ENCODE measurements at regions not wholly inside any gene's neighbourhood (a gene's known extent, or its start where the extent isn't known, plus 50 kb on each side); places are given as distances from the start of the nearest gene placed in this dataset.

DNA sequence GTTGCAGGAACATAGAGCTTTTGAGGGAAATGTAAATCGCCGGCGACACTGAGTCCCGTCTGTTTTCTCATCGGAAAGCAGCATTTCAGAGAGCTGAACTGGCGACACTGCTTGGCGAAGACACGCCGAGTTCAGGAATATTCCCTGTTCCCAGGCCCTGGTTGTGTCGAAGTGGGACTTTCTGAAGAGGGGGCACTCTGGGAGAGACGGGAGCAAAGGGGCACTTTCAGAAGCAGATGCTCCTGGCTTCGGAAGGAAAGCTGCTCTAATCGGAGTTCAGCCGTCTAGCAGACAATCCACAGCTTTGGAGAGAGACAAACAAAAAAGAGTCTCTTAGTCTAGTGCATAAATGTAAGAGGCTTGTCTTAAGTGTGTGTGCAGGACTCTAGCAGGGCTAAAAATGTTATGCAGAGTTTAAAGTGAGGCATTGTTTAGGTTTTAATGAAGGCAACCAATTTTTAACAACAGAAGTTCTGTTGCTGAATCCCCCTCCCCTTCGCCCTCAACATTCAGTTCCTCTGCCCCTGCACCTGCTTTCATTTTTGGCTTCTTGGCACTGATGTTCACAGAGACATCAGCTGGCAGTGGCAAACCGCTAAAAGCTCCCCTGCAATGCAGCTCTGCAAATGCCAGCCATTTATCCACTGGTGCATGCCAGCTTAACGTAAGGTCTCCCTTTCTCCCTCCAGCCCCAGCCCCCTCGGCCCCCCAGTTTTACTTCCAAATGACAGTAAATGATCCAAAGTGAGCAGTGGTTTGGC, 289.5 kb upstream of the MPDZ start:
- H3K27me3 ChIP-seq (ENCODE audit: insufficient read depth, low read depth), result no peaks in the 10 kb centered on the region
- no peak overlapping the region for H2AFZ ChIP-seq (ENCODE audit: low read depth)
- no peaks in the 10 kb centered on the region for H3K4me1 ChIP-seq (ENCODE audit: low read depth, poor library complexity, severe bottlenecking)
- TF ChIP-seq, protein P1, sequence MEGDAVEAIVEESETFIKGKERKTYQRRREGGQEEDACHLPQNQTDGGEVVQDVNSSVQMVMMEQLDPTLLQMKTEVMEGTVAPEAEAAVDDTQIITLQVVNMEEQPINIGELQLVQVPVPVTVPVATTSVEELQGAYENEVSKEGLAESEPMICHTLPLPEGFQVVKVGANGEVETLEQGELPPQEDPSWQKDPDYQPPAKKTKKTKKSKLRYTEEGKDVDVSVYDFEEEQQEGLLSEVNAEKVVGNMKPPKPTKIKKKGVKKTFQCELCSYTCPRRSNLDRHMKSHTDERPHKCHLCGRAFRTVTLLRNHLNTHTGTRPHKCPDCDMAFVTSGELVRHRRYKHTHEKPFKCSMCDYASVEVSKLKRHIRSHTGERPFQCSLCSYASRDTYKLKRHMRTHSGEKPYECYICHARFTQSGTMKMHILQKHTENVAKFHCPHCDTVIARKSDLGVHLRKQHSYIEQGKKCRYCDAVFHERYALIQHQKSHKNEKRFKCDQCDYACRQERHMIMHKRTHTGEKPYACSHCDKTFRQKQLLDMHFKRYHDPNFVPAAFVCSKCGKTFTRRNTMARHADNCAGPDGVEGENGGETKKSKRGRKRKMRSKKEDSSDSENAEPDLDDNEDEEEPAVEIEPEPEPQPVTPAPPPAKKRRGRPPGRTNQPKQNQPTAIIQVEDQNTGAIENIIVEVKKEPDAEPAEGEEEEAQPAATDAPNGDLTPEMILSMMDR (conservative IDR thresholded peaks at IDR 0.05; ENCODE audit: low read depth, low read length), result no peak
- no peak overlapping the region for H3K4me3 ChIP-seq (IDR thresholded peaks at IDR 0.05; ENCODE audit: insufficient read depth, low read depth, low read length)
- no peak overlapping the region for H3K9ac ChIP-seq
- H4K20me1 ChIP-seq (ENCODE audit: insufficient read depth), result no peaks in the 10 kb centered on the region
- no peak overlapping the region for H3K27ac ChIP-seq
- no peaks in the 10 kb centered on the region for H3K79me2 ChIP-seq (ENCODE audit: insufficient read depth, low read depth)
- H3K36me3 ChIP-seq (ENCODE audit: insufficient read depth), result no peaks in the 10 kb centered on the region
- H3K4me2 ChIP-seq, result no peak overlapping the region

DNA sequence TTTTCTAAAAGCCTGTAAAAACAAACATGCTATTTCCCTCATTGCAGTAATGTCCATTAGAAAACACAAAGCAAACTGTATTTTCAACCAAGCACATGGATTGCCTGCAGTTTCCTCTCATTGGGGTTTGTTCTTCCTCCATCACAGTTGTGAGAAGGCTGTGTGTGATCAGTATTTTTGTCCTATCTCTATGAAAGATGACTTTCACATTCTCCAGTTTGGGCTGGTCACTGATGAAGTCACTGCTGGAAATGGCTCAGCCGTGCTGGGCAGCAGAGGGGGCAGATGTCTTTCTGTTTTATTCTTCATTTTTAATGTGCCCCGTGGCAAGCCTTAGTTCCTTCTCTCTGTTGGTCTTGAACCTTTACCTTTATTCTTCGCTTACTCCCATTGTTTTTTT, 288.9 kb upstream of the MPDZ start:
- no peaks in the 10 kb centered on the region for H3K36me3 ChIP-seq (ENCODE audit: insufficient read depth)
- no peak overlapping the region for H3K27ac ChIP-seq
- no peaks in the 10 kb centered on the region for H3K79me2 ChIP-seq (ENCODE audit: insufficient read depth, low read depth)
- TF ChIP-seq, protein P1 (conservative IDR thresholded peaks at IDR 0.05; ENCODE audit: low read depth, low read length), result no peak
- no peaks in the 10 kb centered on the region for H3K4me1 ChIP-seq (ENCODE audit: low read depth, poor library complexity, severe bottlenecking)
- H2AFZ ChIP-seq (ENCODE audit: low read depth), result no peak overlapping the region
- H4K20me1 ChIP-seq (ENCODE audit: insufficient read depth), result no peaks in the 10 kb centered on the region
- H3K4me3 ChIP-seq (IDR thresholded peaks at IDR 0.05; ENCODE audit: insufficient read depth, low read depth, low read length), result no peak overlapping the region
- H3K4me2 ChIP-seq, result no peak overlapping the region
- H3K9ac ChIP-seq, result no peak overlapping the region
- H3K27me3 ChIP-seq (ENCODE audit: insufficient read depth, low read depth), result no peaks in the 10 kb centered on the region

DNA sequence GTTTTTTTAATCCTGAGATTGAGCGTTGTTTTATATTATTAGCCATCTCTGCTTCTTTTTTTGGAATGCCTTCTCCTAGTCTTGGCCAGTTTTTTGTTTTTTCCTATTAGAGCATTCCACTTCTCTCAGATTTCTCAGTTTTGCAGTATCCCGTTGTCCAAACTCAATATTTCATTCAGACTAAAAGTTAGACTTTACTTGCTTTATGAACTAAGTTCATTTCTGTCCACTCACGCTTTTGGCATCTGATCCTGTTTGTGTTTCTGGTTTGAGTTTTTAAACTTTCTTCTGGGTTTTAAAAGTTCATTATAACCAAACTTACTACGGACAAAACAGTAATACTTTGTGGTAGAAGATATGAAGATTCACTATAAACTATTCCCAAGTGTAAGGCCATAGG, 288.3 kb upstream of the MPDZ start:
- no peaks in the 10 kb centered on the region for H3K4me1 ChIP-seq (ENCODE audit: low read depth, poor library complexity, severe bottlenecking)
- no peak overlapping the region for H3K4me2 ChIP-seq
- no peaks in the 10 kb centered on the region for H3K79me2 ChIP-seq (ENCODE audit: insufficient read depth, low read depth)
- no peak overlapping the region for H3K4me3 ChIP-seq (IDR thresholded peaks at IDR 0.05; ENCODE audit: insufficient read depth, low read depth, low read length)
- no peaks in the 10 kb centered on the region for H4K20me1 ChIP-seq (ENCODE audit: insufficient read depth)
- no peaks in the 10 kb centered on the region for H3K36me3 ChIP-seq (ENCODE audit: insufficient read depth)
- no peak overlapping the region for H3K9ac ChIP-seq
- H2AFZ ChIP-seq (ENCODE audit: low read depth), result no peak overlapping the region
- TF ChIP-seq, protein P1 (conservative IDR thresholded peaks at IDR 0.05; ENCODE audit: low read depth, low read length), result no peak
- no peaks in the 10 kb centered on the region for H3K27me3 ChIP-seq (ENCODE audit: insufficient read depth, low read depth)
- H3K27ac ChIP-seq, result no peak overlapping the region

DNA sequence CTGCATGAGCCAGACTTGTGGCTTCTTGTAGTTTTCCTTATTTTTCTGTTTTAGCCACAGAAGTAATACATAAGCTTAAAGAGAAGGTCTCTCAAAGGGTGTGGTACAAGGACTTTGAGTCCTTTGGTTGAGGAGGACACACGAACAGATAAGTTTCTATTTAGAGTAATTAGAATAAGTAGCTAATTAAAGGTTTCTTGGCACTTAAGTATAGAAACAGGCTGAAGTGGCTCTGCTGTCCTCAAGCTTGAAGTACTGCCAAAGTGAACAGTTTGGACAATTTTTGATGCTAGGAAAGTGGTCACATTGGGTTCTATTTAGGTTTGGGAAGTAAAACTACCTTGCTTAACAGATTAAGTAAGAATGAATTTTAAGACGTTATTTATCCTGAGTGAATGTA, 278.3 kb upstream of the MPDZ start:
- no peaks in the 10 kb centered on the region for H3K27me3 ChIP-seq (ENCODE audit: insufficient read depth, low read depth)
- H3K79me2 ChIP-seq (ENCODE audit: insufficient read depth, low read depth), result no peaks in the 10 kb centered on the region
- no peak overlapping the region for H3K9ac ChIP-seq
- TF ChIP-seq, protein P1 (conservative IDR thresholded peaks at IDR 0.05; ENCODE audit: low read depth, low read length), result no peak
- no peaks in the 10 kb centered on the region for H3K4me1 ChIP-seq (ENCODE audit: low read depth, poor library complexity, severe bottlenecking)
- H3K4me3 ChIP-seq (IDR thresholded peaks at IDR 0.05; ENCODE audit: insufficient read depth, low read depth, low read length), result no peak overlapping the region
- H3K36me3 ChIP-seq (ENCODE audit: insufficient read depth), result no peaks in the 10 kb centered on the region
- H3K27ac ChIP-seq, result no peak overlapping the region
- no peak overlapping the region for H2AFZ ChIP-seq (ENCODE audit: low read depth)
- no peaks in the 10 kb centered on the region for H4K20me1 ChIP-seq (ENCODE audit: insufficient read depth)
- H3K4me2 ChIP-seq, result no peak overlapping the region

Measured in KMS-11 (cell line).